Glomerular visceral epithelial cell (primary cell): ENCODE measurements at regions not wholly inside any gene's neighbourhood (a gene's known extent, or its start where the extent isn't known, plus 50 kb on each side); places are given as distances from the start of the nearest gene placed in this dataset.
"Not testable (repeated sequence)": the region's sequence is repeated elsewhere in the genome, so short reads cannot be mapped to it uniquely, and the experiment has no call there.

Experiments
- DNase-seq: peaks from one replicate; pipeline ENCODE4 v3.0.0-alpha.2; 2016; ENCODE audit errors: extremely low spot score

DNA sequence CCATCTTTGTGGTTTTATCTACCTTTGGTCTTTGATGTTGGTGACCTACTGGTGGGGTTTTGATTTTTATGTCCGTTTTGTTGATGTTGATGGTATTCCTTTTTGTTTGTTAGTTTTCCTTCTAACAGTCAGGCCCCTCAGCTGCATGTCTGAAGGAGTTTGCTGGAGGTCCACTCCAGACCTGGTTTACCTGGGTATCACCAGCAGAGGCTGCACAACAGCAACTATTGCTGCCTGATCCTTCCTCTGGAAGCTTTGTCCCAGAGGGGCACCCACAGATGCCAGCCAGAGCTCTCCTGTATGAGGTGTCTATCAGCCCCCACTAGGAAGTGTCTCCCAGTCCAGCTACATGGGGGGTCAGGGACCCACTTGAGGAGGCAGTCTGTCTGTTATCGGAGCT lies 199.3 kb upstream of the WDFY3 start:
- no peak for DNase-seq

GRCh38 chr4:85166318-85166717 lies 199.8 kb upstream of the WDFY3 start:
- DNase-seq = no peak

GRCh38 chr4:85168234-85168834 lies 201.8 kb upstream of the WDFY3 start:
- no peak for DNase-seq

GRCh38 chr4:85170241-85170640 lies 203.8 kb upstream of the WDFY3 start:
- DNase-seq = no peak

DNA sequence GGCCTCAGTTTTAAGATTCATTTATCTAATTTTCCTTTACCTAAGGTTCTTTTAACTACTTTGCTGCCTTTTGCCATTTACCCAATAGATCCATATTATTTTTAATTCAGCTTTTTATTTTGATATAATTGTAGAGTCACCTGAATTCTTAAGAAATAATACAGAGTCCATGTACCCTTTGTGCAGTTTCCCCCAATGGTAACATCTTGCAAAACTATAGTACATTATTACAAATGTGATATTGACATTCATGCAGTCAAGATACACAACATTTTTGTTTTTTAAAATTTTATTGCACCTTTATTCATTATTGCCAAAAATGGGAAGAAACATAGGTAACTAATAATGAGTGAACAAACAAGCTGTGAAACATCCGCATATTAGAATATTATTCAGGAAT lies 208.7 kb upstream of the WDFY3 start:
- DNase-seq = no peak

DNA sequence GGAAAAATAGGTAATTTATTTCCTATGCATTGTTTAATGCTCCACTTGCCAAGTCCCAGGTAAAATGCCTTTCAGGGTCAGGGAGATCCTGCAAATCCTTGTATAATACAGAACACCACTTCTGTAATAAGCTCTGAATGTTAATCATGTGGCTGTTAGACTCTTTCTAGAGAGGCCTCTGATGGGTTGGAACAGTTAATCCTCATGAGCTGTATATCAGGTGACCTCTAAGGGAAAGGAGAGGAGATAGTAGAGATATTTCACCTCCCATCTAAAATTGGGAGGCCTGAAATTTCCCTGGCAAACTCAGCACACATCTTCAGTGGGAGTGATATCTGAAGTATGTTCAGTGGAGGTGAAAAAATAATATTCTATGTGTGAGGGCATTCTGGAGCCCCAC lies 210.6 kb upstream of the WDFY3 start:
- no peak for DNase-seq

DNA sequence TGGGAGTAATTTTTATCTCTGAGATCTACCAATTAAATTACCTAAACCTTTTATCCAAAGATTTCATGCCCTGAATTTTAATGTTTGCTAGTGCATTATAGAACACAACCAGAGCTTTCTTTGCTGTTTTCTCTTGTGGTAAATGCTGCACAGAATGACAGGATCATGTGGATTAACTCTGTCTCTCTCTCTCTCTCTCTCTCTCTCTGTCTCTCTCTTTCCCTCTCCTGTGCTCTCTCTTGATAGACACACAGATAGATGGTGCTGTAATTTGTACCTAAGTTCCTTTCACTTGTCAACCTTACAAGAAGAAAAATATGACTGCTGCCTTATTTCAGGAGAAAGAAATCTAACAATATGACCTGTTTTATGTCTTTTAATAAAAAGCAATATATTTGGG lies 211.2 kb upstream of the WDFY3 start:
- DNase-seq = no peak

DNA sequence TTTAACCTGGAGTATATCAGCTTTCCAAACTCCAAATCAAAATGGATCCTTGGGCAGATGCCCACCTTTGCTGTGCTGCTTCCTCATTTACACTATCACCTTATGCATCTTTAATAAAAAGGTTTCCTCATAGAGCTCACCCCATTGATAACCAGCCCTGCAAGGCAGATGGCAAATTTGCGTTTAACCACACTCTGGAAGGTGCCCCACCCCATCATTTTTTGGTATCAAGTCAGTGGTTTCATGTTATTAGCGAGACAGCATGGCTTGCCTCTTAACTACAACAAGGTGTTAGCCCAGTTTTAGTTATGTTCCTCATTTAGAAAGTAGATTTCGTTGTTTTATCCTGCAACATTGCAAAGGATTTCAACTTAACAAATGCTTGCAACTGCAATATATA lies 214.0 kb upstream of the WDFY3 start:
- no peak for DNase-seq

GRCh38 chr4:85187106-85187505 lies 220.6 kb upstream of the WDFY3 start:
- no peak for DNase-seq

GRCh38 chr4:85196015-85196414 lies 229.5 kb upstream of the WDFY3 start:
- not testable (repeated sequence) for DNase-seq

DNA sequence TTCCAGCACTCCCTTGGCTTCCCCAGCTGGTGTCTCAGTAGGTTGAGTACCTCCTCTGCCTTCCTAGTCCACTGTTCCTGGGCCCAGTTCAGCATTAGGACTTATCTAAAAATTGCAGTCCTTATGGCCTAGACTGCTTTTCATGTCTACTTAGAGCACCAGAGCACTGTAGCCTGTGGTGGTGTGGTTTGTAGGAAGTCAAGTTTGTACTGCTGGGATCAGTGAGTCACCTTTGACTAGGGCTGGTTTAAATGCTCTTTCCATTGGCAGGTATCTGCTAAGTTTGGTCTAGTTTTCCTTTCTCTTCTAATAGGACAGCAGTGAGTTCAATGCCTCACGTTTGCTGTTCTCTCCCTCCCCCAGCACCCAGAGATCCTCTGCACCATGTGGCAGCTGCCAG lies 233.6 kb upstream of the WDFY3 start:
- DNase-seq = no peak

GRCh38 chr4:85209161-85209560 lies 242.7 kb upstream of the WDFY3 start:
- DNase-seq = no peak

- DNase-seq = no peak
Measured at GRCh38 chr4:85210353-85210752, 243.9 kb upstream of the WDFY3 start.

DNA sequence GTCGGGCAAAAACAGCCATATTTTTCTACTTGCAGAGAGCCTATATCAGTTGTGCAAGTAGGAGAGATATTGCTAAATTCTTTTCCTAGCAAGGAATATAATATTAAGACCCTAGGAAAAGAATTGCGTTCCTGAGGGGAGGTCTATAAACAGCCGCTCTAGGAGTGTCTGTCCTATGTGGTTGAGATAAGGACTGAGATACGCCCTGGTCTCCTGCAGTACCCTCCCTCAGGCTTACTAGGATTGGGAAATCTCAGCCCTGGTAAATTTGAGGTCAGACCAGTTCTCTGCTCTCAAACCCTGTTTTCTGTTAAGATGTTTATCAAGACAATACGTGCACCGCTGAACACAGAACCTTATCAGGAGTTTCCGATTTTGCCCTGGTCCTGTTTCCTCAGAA lies 250.1 kb upstream of the WDFY3 start:
- not testable (repeated sequence) for DNase-seq

- DNase-seq = no peak
Measured at GRCh38 chr4:85218756-85219155, 252.3 kb upstream of the WDFY3 start.

DNA sequence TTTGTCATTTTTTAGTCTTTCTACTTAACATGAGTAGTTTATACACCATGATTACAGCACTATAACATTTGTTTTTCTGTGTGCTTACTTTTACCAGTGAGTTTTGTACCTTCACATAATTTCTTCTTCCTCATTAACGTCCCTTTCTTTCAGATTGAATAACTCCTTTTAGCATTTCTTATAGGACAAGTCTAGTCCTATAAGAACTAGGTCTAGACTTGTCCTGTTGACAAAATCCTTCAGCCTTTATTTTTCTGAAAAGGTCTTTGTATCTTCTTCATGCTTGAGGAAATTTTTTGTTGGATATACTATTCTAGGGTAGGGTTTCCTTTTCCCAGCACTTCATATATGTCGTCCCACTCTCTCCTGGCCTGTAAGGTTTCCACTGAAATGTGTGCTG lies 253.3 kb upstream of the ARHGAP24 start:
- DNase-seq = no peak

DNA sequence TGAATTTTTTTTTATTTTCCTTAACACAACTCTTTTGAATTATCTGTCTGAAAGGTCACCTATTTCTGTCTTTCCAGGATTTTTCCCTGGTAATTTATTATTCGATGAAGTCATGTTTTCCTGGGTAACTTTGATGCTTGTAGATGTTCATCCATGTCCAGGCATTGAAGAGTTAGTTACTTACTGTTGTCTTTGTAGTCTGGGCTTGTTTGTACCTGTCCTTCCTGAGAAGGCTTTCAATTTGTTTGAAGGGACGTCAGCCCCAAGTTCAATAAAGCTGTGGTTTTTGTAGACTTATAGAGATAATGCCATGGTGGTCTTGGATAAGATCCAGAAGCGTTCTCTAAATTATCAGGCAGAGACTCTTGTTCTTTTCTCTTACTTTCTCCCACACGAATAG lies 252.4 kb upstream of the ARHGAP24 start:
- no peak for DNase-seq

GRCh38 chr4:85228264-85228663 lies 246.7 kb upstream of the ARHGAP24 start:
- no peak for DNase-seq

DNA sequence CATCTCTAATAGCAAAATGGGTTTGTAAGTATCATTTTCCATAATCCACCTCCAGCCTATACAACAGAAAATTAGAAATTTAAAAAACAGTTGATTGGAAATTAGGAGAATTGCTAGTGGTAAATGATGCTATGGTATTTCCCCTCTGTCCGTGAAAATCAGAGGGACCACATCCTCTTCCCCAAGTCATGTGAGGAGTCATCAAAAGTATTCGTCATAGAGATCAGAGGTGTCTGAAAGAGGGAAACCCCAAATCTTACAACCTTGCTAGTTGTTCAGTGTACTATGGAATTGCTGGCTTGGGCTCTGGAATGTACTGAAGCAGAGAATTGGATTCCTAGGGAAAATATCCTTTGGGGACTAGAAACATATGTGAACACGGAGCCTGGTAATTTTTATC lies 241.4 kb upstream of the ARHGAP24 start:
- no peak for DNase-seq

- DNase-seq = no peak
Measured at GRCh38 chr4:85243857-85244256, 231.1 kb upstream of the ARHGAP24 start.

DNA sequence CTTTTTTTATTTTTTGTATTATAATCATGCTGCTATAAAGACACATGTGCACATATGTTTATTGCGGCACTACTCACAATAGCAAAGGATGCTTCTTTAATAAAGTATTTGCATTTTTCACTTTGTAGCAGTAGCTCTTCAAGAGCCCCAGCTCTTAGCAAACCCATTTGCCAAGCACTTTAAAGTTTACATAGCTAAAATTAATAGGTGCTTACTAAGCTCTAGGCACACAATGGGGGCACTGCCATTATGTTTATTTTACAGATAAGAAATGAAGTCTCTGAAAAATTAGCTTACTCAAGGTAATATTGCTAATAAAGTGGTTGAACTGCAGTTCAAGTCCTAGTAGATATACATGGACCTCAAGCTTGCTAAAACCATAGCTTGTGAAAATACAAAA lies 230.3 kb upstream of the ARHGAP24 start:
- DNase-seq = no peak

DNA sequence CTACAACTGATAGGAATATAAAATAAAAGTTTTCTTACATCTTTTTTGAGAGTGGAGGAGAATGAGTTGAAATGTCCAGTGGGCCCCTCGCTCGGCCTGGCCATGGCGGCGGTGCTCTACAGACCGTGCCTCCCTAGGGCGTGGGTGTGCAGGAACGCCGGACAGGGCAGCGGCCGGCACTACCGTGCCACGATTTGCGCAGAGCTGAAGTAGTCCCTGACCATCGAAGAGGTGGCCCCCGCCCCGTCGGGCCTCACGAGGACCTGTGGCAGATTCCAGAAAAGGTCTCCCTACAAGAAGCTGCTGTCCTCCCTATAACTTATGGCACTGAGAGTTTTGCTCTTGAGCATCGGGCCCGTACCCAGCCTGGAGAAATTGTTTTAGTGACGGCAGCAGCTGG lies 228.9 kb upstream of the ARHGAP24 start:
- DNase-seq = no peak

GRCh38 chr4:85250852-85251251 lies 224.1 kb upstream of the ARHGAP24 start:
- no peak for DNase-seq

- no peak for DNase-seq
Measured at GRCh38 chr4:85257817-85258370, 217.1 kb upstream of the ARHGAP24 start.
